PFSK-1 (cell line): ENCODE measurements at regions not wholly inside any gene's neighbourhood (a gene's known extent, or its start where the extent isn't known, plus 50 kb on each side); places are given as distances from the start of the nearest gene placed in this dataset.

Experiments used
- FOXP2 ChIP-seq: optimal IDR thresholded peaks from 2 replicates; pipeline ENCODE3; 2011; ENCODE audit warnings: borderline replicate concordance, control low read depth, inconsistent platforms; ENCODE audit not compliant: insufficient read depth; ENCODE audit errors: extremely low read length, extremely low read depth
- POLR2AphosphoS5 ChIP-seq: IDR thresholded peaks from 2 replicates; pipeline ENCODE4 v1.6.1; 2012; ENCODE audit warnings: low read depth, mild to moderate bottlenecking, control low read depth, low read length, moderate library complexity
- SIN3A ChIP-seq: IDR thresholded peaks from 2 replicates; pipeline ENCODE4 v1.6.1; 2012; ENCODE audit warnings: mild to moderate bottlenecking, low read length, moderate library complexity, borderline replicate concordance; ENCODE audit not compliant: insufficient read depth
- TAF1 ChIP-seq: IDR thresholded peaks from 2 replicates; pipeline ENCODE4 v1.6.1; 2012; ENCODE audit warnings: low read length, control low read depth, borderline replicate concordance; ENCODE audit not compliant: insufficient read depth
- TF ChIP-seq, protein P1 (sequence below), 2 experiments: IDR thresholded peaks; 2 replicates each; pipeline versions ENCODE4 v1.6.1 to v1.8.0; 2011 to 2012; ENCODE audit warnings: low read depth in 2 of 2, low read length in 2 of 2, control low read depth in 1 of 2, inconsistent platforms in 1 of 2, mild to moderate bottlenecking in 1 of 2, moderate library complexity in 1 of 2; ENCODE audit not compliant: insufficient read depth in 1 of 2

DNA sequence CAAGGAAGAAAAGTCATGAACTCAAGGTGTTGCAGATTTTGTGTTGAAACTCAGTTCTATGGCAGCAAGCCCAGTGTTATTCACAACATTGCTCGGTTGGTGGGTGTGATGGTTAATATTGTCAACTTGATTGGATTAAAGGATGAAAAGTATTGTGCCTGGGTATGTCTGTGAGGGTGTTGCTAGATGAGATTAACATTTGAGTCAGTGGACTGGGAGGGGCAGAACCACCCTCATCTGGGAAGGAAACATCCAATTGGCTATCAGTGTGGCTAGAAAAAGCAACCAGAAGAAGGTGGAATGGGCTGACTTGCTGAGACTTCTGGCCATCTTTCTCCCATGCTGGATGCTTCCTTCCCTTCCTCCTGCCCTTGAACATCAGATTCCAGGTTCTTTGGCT is 353.2 kb downstream of the ADRA2A start:
- no peak for TF ChIP-seq TAF1
- no peak for TF ChIP-seq FOXP2

DNA sequence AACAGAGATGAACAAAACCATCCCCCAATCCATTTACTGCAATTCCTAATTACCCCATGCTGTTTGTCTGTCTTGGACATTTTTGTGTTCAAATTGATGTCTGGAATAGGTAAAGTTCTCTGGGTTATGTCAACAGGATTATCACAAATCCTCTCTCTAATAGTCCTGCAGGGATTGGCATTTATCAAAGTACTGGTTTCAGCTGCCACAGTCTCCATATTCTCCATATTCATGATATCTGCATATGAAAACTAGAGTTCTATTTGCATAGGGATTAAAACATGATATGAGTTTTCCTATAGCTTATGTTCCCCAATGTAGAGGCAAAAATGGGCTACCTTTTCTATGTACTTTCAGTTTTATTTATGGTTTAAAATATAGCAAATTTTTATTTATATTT is 355.8 kb downstream of the ADRA2A start:
- TF ChIP-seq, protein P1, sequence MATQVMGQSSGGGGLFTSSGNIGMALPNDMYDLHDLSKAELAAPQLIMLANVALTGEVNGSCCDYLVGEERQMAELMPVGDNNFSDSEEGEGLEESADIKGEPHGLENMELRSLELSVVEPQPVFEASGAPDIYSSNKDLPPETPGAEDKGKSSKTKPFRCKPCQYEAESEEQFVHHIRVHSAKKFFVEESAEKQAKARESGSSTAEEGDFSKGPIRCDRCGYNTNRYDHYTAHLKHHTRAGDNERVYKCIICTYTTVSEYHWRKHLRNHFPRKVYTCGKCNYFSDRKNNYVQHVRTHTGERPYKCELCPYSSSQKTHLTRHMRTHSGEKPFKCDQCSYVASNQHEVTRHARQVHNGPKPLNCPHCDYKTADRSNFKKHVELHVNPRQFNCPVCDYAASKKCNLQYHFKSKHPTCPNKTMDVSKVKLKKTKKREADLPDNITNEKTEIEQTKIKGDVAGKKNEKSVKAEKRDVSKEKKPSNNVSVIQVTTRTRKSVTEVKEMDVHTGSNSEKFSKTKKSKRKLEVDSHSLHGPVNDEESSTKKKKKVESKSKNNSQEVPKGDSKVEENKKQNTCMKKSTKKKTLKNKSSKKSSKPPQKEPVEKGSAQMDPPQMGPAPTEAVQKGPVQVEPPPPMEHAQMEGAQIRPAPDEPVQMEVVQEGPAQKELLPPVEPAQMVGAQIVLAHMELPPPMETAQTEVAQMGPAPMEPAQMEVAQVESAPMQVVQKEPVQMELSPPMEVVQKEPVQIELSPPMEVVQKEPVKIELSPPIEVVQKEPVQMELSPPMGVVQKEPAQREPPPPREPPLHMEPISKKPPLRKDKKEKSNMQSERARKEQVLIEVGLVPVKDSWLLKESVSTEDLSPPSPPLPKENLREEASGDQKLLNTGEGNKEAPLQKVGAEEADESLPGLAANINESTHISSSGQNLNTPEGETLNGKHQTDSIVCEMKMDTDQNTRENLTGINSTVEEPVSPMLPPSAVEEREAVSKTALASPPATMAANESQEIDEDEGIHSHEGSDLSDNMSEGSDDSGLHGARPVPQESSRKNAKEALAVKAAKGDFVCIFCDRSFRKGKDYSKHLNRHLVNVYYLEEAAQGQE (IDR thresholded peaks at IDR 0.05; ENCODE audit: insufficient read depth in 1 of 2, low read depth in 2 of 2, low read length in 2 of 2): no peak
- TF ChIP-seq SIN3A (no peak), TAF1 (no peak)

DNA sequence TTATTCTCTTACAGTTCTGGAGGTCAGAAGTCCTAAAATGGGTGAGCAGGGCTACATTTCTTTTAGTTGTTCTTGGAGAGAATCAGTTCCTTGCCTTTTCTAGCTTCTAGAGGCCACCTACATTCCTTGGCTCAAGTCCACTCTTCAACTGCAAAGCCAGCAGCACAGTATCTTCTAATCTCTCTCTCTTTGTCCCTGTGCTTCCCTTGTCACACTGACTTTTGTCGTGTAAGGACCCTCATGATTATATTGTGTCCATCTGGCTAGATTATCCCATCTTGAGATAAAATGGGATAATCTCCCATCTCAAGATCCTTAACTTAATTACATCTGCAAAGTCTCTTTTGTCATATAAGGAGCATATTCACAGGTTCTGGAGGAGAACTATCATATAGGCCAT is 359.0 kb downstream of the ADRA2A start:
- TF ChIP-seq FOXP2 (no peak), SIN3A (no peak), TAF1 (no peak), POLR2AphosphoS5 (no peak)
- TF ChIP-seq, protein P1 (IDR thresholded peaks at IDR 0.05; ENCODE audit: insufficient read depth in 1 of 2, low read depth in 2 of 2, low read length in 2 of 2): no peak

DNA sequence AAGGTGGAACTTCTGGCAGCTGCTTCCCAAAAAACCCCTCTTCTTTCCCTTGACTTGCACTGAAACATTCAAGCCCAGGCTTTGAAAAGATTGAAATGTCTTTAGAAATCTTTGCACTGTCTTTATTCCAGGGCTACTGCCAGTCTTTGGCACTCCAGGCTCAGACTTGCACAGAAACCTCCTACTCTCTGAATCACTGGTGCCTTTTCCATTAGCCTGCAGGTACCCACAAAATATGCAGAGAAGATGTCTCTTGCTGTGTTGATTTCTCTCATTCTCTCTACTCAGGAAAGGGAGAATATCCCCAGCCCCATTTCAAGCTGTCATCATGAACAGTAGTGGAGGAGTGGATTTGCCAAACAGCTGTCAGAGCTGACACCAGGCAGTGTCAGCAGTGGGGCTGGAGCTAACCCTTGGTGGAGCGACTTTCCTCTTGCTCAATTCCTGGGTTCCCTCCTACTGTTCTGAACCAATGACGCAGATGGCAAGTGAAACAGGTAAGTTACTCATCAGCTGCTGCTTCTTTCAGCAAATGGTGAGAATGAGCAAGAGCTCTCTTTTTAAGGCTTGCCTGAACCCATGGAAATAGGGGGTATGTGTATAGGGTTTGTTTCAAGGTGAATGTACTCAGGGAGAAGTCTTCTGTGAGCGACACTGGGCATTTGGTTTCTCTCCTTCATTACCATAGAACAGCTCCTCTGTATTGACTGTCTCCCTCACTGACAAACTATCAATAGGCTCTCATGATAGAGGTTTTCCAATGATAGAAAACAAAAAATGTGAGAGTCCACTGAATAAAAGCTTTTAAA is 362.4 kb downstream of the ADRA2A start:
- no peak for TF ChIP-seq TAF1
- TF ChIP-seq SIN3A: no peak
- TF ChIP-seq, protein P1 (IDR thresholded peaks at IDR 0.05; ENCODE audit: insufficient read depth in 1 of 2, low read depth in 2 of 2, low read length in 2 of 2): no peak
- TF ChIP-seq FOXP2: no peak
- no peak for TF ChIP-seq POLR2AphosphoS5

GRCh38 chr10:111440501-111440900 is 363.7 kb downstream of the ADRA2A start:
- TF ChIP-seq TAF1 (no peak), SIN3A (no peak), FOXP2 (no peak), POLR2AphosphoS5 (no peak)
- TF ChIP-seq, protein P1 (IDR thresholded peaks at IDR 0.05; ENCODE audit: insufficient read depth in 1 of 2, low read depth in 2 of 2, low read length in 2 of 2): no peak
